DMS79 (cell line): ENCODE measurements at regions not wholly inside any gene's neighbourhood (a gene's known extent, or its start where the extent isn't known, plus 50 kb on each side); places are given as distances from the start of the nearest gene placed in this dataset.
"Not testable (repeated sequence)": the region's sequence is repeated elsewhere in the genome, so short reads cannot be mapped to it uniquely, and the experiment has no call there.

Source experiments
- DNase-seq: peaks from one replicate; lab custom pipeline; 2025; lab: John Stamatoyannopoulos, UW

- DNase-seq: no peak
These were observed 54.7 kb upstream of the PGM2 start for GRCh38 chr4:37771771-37772170.

- no peak for DNase-seq
These were observed 56.5 kb upstream of the PGM2 start for GRCh38 chr4:37770016-37770415.

- no peak for DNase-seq
These were observed 57.0 kb upstream of the PGM2 start for GRCh38 chr4:37769391-37769989.

GRCh38 chr4:37767546-37767945 is 58.9 kb upstream of the PGM2 start:
- peak; percentile 17 for DNase-seq

- no peak for DNase-seq
These were observed 59.5 kb upstream of the PGM2 start for GRCh38 chr4:37767019-37767418.

- DNase-seq: no peak
These were observed 60.7 kb upstream of the PGM2 start for GRCh38 chr4:37765741-37766140.

- DNase-seq: no peak
These were observed 62.7 kb upstream of the PGM2 start for GRCh38 chr4:37763831-37764230.

- DNase-seq: no peak
These were observed 63.5 kb upstream of the PGM2 start for GRCh38 chr4:37762991-37763368.

- no peak for DNase-seq
These were observed 64.0 kb upstream of the PGM2 start for GRCh38 chr4:37762294-37762990.

GRCh38 chr4:37760840-37761239 is 65.6 kb upstream of the PGM2 start:
- no peak for DNase-seq

GRCh38 chr4:37759833-37760232 is 66.7 kb upstream of the PGM2 start:
- DNase-seq: no peak

GRCh38 chr4:37758226-37758625 is 68.3 kb upstream of the PGM2 start:
- DNase-seq: no peak

- no peak for DNase-seq
These were observed 68.7 kb upstream of the PGM2 start for GRCh38 chr4:37757761-37758160.

- DNase-seq: no peak
These were observed 69.4 kb upstream of the PGM2 start for GRCh38 chr4:37757121-37757520.

GRCh38 chr4:37754410-37755185 is 68.4 kb upstream of the RELL1 start:
- no peak for DNase-seq

GRCh38 chr4:37749398-37749988 is 63.3 kb upstream of the RELL1 start:
- no peak for DNase-seq

- no peak for DNase-seq
These were observed 62.3 kb upstream of the RELL1 start for GRCh38 chr4:37748485-37748884.

GRCh38 chr4:37747772-37748330 is 61.7 kb upstream of the RELL1 start:
- no peak for DNase-seq

GRCh38 chr4:37746852-37747251 is 60.7 kb upstream of the RELL1 start:
- DNase-seq: not testable (repeated sequence)

GRCh38 chr4:37745946-37746345 is 59.8 kb upstream of the RELL1 start:
- DNase-seq: no peak

- no peak for DNase-seq
These were observed 56.0 kb upstream of the RELL1 start for GRCh38 chr4:37742149-37742548.

- no peak for DNase-seq
These were observed 55.4 kb upstream of the RELL1 start for GRCh38 chr4:37741564-37741963.

- no peak for DNase-seq
These were observed 54.4 kb upstream of the RELL1 start for GRCh38 chr4:37740546-37740945.
